Omental fat pad (tissue), 3 donors: ENCODE measurements at regions not wholly inside any gene's neighbourhood (a gene's known extent, or its start where the extent isn't known, plus 50 kb on each side); places are given as distances from the start of the nearest gene placed in this dataset.

Experiments used
- ATAC-seq: fragments of 150-250 bp; one replicate; pipeline ENCODE4 v1.9.1; 2016; ENCODE audit warnings: mild to moderate bottlenecking, moderate library complexity; ENCODE audit not compliant: low FRiP score
- DNase-seq: peaks from one replicate; pipeline ENCODE4 v3.0.0-alpha.2; 2019; ENCODE audit warnings: low spot score
- CTCF ChIP-seq, 3 donors: fragments of 450-650 bp; IDR thresholded peaks; one replicate each; pipeline ENCODE4 v1.5.1; 2016 to 2017; ENCODE audit warnings: antibody characterized with exemption in 3 of 3, mild to moderate bottlenecking in 3 of 3, moderate library complexity in 2 of 3

GRCh38 chr14:37851054-37851453 is 255.6 kb downstream of the TTC6 start:
- no peak for TF ChIP-seq CTCF (IDR thresholded peaks at IDR 0.05)
- no peak for ATAC-seq
- DNase-seq, result no peak

GRCh38 chr14:37855871-37856270 is 260.4 kb downstream of the TTC6 start:
- DNase-seq, result no peak
- no peak for ATAC-seq
- TF ChIP-seq CTCF (IDR thresholded peaks at IDR 0.05), result no peak

- no peak for TF ChIP-seq CTCF (IDR thresholded peaks at IDR 0.05)
- ATAC-seq (no peak), DNase-seq (no peak)
These were observed 262.4 kb downstream of the TTC6 start for GRCh38 chr14:37857774-37858266.

GRCh38 chr14:37858733-37859132 is 263.3 kb downstream of the TTC6 start:
- ATAC-seq (no peak), DNase-seq (no peak)
- no peak for TF ChIP-seq CTCF (IDR thresholded peaks at IDR 0.05)

- ATAC-seq (no peak), DNase-seq (no peak)
- no peak for TF ChIP-seq CTCF (IDR thresholded peaks at IDR 0.05)
These were observed 263.7 kb downstream of the TTC6 start for GRCh38 chr14:37859177-37859576.

- no peak for ATAC-seq
- TF ChIP-seq CTCF (IDR thresholded peaks at IDR 0.05), result no peak
- DNase-seq, result no peak
These were observed 266.8 kb downstream of the TTC6 start for GRCh38 chr14:37862263-37862662.

- no peak for TF ChIP-seq CTCF (IDR thresholded peaks at IDR 0.05)
- ATAC-seq (no peak), DNase-seq (no peak)
These were observed 268.7 kb downstream of the TTC6 start for GRCh38 chr14:37864128-37864527.
